ENCODE measurements at regions not wholly inside any gene's neighbourhood (a gene's known extent, or its start where the extent isn't known, plus 50 kb on each side); places are given as distances from the start of the nearest gene placed in this dataset.
"Not testable (repeated sequence)": the region's sequence is repeated elsewhere in the genome, so short reads cannot be mapped to it uniquely, and the experiment has no call there.

- TF ChIP-seq CTCF (IDR thresholded peaks at IDR 0.05; ENCODE audit: low read depth, low read length); EZH2phosphoT487 (IDR thresholded peaks at IDR 0.05; ENCODE audit: low read depth): not testable (repeated sequence)
Observed at GRCh38 chr21:6049930-6050329, 4471.5 kb upstream of the TPTE start.

Measured in OCI-LY3 (cell line).